HG02885 (cell line): ENCODE measurements at regions not wholly inside any gene's neighbourhood (a gene's known extent, or its start where the extent isn't known, plus 50 kb on each side); places are given as distances from the start of the nearest gene placed in this dataset.

Experiments used
- ATAC-seq: cut with Tn5 transposase; IDR thresholded peaks from one replicate; pipeline ENCODE4 v1.9.1; 2021; ENCODE audit warnings: mild to moderate bottlenecking; ENCODE audit not compliant: unreplicated experiment, poor library complexity

DNA sequence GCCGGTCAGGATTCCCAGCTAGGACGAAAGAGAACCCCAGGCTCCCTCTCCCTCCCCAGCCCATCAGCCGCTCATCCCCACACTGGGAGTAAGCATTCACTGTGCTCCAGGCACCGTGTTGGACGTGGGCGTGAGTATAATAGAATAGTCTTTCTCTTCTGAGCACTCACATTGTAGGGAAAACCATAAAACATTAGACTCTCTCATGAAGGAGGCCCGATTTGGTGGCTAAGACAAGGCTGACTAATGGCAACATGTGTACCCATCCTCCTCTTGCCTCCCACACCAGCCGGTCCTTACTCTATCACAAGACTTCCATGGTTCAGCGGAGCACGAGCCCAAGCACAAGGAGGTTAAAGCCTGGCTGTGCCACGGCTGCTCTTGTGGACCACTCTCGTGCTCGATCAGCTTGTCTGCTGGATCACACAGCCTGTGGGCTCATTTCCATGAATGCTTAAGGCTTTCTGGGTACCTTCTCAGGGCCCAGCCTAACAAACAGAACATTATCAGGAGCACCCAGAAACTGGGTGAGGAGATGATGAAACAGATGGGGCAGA, 540.9 kb upstream of the RAB6C start:
- ATAC-seq, result no peak

DNA sequence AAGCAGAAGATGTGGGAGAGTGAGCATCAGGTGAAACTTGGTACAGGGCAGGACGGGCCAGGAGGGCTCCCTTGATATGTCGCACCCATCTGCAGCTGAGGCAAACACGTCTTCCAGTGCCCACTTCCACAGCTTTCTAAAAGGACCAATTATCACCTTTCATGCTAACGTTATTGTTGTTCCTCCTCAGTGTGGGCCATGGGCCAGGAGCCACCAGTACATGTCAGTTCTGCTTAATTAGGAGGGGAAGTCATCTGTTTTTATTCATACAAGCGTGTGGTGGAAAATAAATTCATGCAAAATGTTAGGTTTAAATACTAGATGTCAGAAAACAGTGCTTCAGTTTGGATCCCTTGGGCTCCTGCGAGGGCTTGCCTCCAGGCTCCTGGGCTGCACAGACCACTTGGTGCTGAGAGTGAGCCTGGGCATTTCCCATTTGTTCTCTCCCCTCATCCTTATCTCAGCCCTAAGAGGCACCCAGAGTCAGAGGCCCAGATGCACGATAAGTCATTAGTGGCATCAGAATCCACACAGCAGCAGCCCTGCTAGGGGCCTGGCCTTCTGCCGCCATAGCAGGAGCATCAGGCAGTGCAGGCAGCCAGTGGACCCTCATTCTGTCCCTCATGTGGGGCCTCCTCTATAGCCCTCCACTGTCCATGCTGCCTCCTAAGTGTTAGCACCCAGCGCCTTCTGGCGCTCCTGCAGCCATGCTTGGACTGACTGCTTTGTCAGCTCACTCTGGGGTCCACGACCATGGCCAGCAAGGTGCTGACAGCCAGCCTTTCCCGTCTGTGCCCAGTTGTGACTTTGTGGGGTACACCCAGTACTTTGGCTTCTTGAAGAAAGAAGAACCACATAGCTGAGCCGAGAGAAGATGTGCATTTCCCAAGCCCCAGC, 539.8 kb upstream of the RAB6C start:
- no peak for ATAC-seq

DNA sequence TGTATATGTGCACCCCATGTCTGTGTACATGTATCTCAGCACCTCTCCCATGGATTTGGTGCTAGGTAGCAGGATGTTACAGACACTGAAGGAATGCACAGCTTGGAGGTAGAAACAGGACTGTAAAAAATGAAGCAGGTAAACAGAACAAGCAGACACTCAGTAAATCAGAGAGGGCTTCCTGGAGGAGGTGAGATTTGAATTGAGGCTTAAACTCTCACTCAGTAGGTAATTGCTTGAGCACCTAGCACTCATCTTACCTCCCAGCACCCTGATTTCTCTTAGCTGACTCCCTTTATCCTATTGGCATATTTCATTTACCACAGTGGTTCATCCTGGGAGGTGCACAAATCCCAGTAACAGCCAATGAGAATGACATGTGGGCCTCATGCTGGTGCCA, 537.9 kb upstream of the RAB6C start:
- ATAC-seq, result no peak

DNA sequence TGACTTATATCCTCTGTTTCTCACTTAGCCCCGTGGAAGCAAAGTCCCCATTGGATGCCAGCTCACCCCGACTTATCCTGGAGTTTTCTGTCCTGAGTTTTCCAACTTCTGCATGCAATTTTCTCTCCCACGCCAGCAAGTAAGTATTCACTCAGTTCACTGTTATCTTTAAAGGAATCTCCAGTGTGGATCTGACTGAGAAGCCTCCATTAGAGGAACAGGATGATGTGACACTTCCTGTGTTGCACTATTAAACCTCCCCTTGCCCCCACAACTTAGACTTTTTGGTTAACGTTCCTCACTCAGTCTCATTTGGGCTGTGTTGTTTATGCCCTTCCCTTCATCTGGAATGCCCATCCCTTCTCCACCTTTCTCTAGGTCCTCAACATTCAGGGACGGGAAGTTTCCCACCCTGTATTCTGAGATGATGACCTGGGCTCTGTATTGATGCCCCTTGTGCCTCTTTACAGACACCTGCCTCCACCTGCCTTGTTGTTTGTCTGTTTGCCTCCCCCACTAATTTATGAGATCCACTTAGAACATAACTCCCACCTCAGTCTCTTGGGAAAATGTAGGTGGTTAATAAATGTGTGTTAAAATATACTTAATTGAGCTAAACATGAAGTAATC, 536.1 kb upstream of the RAB6C start:
- ATAC-seq, result no peak

DNA sequence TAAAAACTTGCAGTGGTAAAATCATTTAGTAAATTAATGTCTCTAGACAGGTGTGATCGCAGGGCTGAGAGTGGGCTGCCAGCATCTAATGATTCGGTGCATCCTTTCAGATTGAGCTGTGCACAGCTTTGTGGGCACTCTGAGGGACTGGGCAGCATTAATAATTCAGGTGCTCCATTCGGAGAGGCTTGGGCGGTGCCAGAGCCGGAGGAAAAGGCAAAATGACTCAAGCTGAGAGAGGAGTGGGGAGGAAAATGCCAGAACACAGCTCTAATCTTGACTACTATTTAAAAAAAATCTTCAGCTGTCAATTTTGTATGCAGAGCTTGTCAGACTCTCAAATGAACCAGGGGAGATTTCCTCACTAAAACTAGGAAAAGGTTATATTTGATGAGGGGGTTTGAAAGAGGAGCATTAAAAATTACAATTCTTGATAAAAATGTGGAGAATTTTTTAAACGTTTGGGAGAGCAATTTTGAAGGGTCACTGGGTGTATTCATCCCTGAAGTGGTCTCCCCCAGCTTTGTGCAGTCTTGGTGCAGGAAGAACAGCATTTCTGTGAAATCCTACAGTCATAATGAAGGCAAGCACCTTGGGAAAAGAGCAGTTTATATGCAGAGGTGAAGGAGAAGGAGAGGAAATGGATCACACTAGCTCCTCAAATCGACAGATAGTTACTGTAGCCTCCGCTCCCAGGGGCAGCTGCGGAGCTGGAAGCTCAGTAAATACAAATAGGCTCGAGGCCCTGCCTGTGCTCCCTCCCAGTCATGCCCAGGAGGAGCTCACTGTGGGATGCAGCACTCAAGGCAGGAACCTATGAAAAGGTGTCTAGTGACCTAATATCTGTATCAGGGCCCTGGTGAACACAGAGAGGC, 535.4 kb upstream of the RAB6C start:
- no peak for ATAC-seq

DNA sequence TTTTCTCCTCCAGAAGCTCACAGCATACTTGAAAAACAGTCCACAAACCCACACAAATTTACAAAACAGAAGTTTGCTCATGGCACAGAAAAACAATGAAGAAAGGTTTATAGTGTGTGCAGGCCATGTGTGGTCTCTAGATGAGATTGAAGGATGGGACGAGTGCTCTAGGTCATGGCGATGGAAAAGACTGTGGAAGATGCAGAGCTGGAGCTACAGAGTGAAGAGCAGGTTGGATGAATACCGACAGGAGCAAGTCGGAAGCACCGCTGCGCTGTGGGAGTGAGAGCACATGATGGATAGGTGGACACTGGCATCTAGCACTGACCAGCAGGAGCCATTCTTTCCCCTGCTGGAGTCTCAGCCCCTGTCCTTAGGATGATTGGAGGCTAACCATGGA, 534.7 kb upstream of the RAB6C start:
- ATAC-seq, result no peak

DNA sequence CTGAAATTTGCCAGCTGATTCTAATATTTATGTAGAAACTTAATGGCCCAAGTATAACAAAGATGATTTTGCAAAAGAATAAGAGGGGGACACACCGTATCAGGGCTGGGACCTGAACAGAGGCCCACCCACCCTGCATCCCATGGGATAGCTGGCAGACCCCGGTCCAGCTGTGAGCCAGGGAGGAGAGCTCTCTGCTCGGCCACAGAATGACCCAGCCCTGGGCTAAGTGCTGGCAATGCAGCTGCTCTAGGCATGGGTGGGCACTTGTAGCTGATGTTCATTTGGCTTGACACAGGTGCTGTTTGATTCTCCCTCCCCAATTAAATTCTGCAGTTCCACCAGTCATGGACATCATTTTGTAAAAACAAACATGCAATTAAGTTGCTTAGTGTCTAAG, 522.8 kb upstream of the RAB6C start:
- no peak for ATAC-seq

DNA sequence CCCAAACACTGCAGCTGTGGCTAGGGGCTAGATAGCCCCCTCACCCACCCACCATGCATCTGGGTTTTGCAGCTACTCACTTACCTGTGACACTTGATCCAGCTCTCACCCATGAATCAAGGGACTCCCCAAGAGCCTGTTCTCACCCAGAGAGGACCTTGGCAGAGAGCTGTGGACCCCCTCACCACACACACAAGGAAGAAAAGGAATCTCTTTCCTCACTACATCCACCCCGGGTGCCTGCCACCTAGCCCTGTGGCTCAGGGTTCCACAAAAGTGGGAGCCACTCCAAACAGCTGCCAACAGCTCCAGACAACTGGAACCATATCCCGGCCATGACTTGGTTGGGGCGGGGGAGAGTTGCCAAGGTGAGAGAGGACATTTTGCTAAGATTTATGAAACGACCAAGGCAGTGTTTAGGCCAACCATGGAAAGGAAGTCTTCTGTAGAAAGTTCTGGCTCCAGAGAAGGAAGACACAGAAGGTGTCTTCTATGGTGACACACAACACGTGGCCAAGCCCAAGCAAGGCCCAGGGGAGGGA, 522.1 kb upstream of the RAB6C start:
- no peak for ATAC-seq

DNA sequence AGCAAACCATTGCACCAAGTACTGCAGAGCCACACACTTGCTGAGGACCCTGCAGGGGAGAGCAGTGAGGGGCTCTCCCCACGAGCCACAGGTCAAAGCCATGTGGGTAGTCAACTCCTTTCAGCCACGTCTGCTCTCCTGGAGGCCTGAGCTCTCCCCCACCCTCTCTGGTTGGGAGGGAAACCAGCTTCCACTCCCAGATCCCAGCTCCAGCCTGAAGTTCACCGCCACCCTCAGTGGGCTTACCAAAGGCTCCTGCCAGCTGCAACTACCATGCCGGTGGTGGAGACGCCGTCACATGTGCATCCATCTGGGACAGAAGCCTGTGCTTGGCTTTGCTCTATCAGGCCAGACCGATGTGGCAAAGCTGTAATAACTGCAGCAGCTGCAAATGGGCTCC, 521.5 kb upstream of the RAB6C start:
- no peak for ATAC-seq

DNA sequence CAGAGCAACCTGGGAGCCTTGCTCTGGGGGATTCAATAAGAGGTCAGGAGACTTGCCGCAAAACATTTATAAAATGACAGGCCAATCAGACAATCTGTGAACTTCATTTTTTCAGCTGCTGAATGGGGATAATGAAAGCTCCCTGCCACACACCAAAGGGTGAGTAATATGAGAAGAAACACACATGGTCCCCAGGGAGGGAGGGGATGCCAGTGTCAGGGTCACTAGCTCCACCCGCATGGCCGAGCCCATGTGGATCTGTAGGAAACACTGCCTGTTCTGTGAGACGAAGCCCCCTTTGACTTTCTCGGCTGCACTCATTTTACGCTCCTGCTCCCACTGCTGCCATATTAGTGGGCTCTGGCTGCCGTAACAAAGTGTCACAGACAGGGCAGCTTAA, 521.0 kb upstream of the RAB6C start:
- ATAC-seq, result no peak

DNA sequence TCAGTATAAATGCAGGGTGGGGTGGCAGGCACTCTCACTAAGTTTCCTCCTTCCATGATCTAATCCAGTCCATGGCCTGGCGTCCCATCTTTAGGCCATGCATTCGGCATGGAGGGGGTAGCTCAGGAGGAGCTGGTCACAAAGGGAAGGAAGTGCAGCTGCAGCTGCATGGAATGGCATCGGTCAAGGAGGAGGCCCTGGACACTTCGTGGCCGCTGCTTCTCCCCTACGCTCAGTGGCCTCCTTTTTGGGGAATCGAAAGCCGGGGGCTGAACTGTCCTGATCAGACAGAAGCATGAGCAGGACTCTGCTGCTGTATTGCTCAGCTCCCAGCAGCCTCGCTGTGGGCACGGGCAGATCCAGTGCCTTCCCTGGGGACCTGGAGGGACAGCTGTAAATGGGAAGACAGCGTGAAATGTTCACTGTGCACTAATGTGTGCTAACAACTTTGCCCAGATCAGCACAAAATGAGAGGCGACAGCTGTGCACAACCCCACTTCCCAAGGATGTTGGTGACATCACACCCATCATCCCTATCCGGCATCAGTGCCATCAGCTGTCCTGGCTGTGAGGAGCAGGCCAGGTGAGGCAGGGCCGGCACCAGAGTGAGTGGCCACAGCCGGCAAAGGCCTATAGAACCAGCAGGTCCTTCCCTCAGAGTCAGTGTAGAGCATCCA, 520.1 kb upstream of the RAB6C start:
- ATAC-seq, result no peak

DNA sequence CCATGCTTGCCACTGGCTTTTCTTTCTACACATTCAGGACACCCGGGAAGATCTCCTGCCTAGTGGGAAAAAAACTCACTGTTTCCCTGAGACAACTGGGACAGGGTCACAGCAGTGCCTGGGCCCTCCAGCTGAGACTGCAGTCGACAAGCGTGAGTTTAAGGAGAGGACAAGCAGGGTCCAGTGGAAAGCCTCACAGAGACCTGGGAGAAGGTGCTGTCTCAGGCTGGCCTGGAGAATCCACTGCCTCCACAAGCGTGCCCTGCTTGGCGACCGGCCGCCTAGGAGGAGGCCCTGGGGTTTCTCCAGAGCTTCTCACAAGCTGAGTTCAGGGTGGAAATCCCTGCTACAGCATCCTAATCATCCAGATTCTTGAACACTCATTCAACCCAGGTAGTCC, 519.6 kb upstream of the RAB6C start:
- no peak for ATAC-seq

DNA sequence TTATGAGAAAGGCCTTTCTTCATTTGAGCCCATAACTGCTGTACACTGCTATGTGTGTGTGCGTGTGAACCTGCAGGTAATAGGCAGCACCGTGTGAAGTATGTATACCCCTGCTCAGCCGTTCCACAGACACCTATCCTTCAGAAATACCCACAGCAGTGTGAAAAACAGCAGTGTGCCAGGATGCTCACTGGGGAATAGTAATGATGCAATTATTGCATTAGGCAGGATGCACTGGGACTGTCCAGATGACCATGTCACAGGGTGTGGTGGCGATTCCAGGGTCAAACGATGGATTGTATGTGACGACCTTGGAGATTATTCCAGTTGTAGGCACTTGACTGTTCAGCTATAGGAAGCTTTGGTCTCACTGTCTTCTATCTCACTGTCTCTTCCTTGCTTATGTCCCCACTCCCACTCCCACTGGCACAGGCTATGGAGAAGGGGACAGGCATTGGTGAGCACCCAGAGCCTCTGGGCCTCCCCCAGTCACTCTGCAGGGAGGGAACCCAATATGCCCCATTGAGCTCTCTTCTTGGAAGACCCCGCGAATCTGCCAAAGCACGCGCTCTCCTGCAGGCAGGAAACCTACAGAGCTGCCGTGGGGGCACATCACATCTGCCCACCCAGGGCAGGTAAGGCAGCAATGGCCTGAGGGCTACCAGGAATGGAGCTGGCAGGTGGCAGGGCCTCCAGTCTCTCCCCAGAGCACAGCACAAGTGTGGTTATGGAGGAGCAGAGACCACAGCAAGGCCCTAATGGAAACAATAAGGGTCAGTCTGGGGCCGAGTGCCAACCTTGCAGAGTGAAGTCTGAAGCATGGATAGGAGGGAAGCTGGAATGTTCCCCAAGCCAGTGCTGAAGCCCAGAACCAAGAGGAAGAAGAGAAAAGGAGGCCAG, 518.9 kb upstream of the RAB6C start:
- ATAC-seq, result no peak

DNA sequence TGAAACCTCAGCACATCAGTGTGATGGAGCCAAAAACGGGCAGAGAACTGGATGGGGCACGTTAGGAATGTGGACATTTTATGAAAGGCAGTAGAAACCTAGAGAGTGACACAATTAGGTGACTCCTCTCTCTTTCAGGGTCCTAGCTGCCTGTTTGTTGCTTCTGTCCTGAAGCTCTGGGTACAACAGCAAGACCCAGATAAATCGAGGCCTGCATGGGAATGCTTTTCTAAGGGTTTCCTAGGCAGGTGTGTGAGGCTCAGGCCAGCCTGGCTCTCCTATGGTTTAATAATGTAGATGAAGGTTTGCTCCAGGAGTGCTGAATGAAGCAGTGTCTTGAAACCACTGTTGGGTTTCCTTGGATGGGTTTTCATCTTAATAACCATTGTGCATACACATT, 517.1 kb upstream of the RAB6C start:
- no peak for ATAC-seq

DNA sequence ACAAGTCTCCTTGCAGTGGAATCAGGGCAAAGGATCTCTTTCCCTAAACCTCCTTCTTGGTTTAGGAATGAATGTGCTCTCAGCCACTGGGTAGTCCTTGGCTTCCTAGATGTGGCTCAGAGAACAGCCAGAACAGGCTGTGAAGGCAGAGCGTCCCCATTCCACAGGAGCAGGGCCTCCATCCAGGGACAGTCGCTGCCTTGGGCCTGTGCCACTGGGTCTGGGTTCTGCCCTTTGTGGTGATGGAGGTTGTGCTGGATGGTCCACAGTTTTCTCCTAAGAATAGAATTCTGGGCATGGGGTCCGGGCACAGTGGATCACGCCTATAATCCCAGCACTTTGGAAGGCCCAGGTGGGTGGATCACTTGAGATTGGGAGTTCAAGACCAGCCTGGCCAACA, 516.5 kb upstream of the RAB6C start:
- ATAC-seq, result no peak

DNA sequence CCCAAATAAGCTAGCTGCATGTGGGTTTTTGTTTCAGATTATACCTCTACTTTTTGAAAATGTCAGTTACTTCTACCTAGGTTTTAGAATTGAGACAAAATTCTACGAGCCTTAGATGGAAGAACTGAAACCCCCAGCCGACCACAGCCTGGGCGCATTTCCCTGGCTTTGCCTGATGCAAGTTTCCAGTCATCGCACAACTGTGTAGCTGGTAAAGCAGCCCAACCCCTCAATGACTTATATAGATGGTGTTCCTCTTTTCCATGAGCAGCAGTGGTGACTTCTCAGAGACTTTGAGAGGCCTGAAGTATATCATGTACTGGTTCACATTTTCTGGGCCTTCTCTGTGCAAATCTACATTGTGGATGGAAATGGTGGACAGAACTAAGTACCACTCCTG, 515.4 kb upstream of the RAB6C start:
- no peak for ATAC-seq

DNA sequence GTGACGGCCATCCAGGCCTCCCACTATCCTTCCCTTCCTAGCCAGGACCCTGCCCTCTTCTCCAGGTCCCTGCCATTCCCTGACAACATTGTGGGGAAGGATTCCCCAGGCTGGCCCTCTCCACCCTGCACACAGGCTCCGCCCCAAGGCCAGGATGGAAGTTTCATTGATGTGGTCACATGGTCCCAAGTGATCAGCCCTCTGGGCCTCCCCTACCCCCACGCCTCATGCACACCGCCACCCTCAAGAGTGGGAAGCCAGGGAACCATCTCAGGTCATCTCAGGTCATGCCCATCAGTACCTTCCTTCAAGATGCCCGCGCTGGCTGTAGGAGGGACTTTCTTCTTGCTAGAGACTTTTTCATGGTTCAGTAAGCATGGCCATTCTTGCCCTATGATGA, 514.8 kb upstream of the RAB6C start:
- ATAC-seq, result no peak

DNA sequence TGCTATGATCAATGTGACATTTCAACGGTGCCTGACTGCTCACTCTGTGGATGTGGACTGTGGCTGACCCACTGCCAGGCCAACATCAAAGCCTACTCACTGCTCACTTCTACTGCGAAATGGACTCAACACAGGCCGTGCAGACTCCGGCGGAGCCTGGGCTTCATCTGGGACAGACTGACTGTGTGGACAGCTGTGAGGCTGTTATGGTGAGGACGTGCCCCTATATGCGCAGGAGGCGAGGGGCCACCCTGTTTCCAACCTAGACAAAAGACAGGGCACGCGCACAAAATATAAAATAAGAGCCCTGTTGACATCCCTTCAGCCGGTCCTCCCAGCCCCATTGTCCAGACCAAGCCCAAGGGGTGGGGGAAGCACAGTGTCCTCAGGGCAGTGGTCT, 514.4 kb upstream of the RAB6C start:
- no peak for ATAC-seq

DNA sequence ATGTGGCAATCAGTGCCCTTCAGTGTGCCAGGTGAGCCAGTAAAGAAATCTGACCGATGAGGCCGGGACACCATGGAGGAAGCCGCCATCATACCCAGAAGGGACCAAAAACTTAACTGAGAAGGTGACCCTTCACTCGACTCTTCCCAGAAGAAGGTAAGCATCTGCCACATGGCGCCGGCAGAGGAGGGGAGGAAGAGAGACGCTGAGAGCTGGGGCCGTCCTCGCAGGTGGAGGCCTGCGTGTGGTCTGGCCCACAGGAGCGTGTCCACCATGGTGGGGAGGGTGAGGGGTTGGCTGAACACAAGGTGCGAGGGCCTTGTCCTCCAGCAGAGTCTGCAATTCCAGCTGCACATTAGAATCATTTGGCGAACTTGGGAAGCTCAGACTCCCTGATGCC, 513.1 kb upstream of the RAB6C start:
- ATAC-seq, result no peak
